Naive B cell (primary cell): ENCODE measurements at regions not wholly inside any gene's neighbourhood (a gene's known extent, or its start where the extent isn't known, plus 50 kb on each side); places are given as distances from the start of the nearest gene placed in this dataset.

Source experiments
- ATAC-seq, 2 donors: fragments of 150-1000 bp; cut with Tn5 transposase; 2 replicates each; pipeline ENCODE4 v1.10.0; 2021; ENCODE audit warnings: low read depth in 2 of 2, mild to moderate bottlenecking in 2 of 2, moderate library complexity in 2 of 2
- DNase-seq: peaks from one replicate; pipeline ENCODE4 v3.0.0; 2022
- H3K27ac Mint-ChIP-seq, 6 donors: one replicate each; pipeline ENCODE4 v1.8.0; 2020 to 2022; ENCODE audit warnings: mild to moderate bottlenecking in 6 of 6, mixed read lengths in 6 of 6, moderate library complexity in 5 of 6, inconsistent platforms in 2 of 6
- H3K27me3 Mint-ChIP-seq, 3 donors: one replicate each; pipeline ENCODE4 v1.8.0; 2021 to 2022; ENCODE audit warnings: mixed read lengths in 3 of 3, mild to moderate bottlenecking in 1 of 3
- H3K36me3 Mint-ChIP-seq, 2 donors: one replicate each; pipeline ENCODE4 v1.8.0; 2020 to 2022; ENCODE audit warnings: mixed read lengths in 2 of 2, inconsistent platforms in 1 of 2, mild to moderate bottlenecking in 1 of 2
- H3K4me1 Mint-ChIP-seq, 3 donors: one replicate each; pipeline ENCODE4 v1.8.0; 2020 to 2022; ENCODE audit warnings: mixed read lengths in 3 of 3, inconsistent platforms in 1 of 3, mild to moderate bottlenecking in 1 of 3, moderate library complexity in 1 of 3
- H3K4me3 Mint-ChIP-seq, 8 donors: one replicate each; pipeline ENCODE4 v1.8.0; 2020 to 2022; ENCODE audit warnings: mild to moderate bottlenecking in 8 of 8, mixed read lengths in 8 of 8, moderate library complexity in 8 of 8, inconsistent platforms in 2 of 8
- H3K9me3 Mint-ChIP-seq, 7 donors: one replicate each; pipeline ENCODE4 v1.8.0; 2020 to 2022; ENCODE audit warnings: mixed read lengths in 7 of 7, mild to moderate bottlenecking in 5 of 7, inconsistent platforms in 2 of 7, moderate library complexity in 1 of 7

- H3K4me1 Mint-ChIP-seq: peaks cover 0 to 2% (median 0%) of the 10 kb centered on the region in 3 donors
- H3K36me3 Mint-ChIP-seq: no peaks in the 10 kb centered on the region
- ATAC-seq: no peak
- DNase-seq: no peak
- no peak overlapping the region for H3K4me3 Mint-ChIP-seq
- H3K27me3 Mint-ChIP-seq: no peaks in the 10 kb centered on the region
- H3K27ac Mint-ChIP-seq: no peak overlapping the region
- H3K9me3 Mint-ChIP-seq: no peaks in the 10 kb centered on the region
These were observed 419.9 kb upstream of the ATP2B1 start for GRCh38 chr12:90128526-90128925.

- Mint-ChIP-seq H3K9me3 (peaks cover 3 to 12% (median 5%) of the 10 kb centered on the region in 7 donors), H3K27ac (no peak overlapping the region), H3K4me1 (peaks cover 0 to 4% (median 2%) of the 10 kb centered on the region in 3 donors), H3K4me3 (no peak overlapping the region), H3K36me3 (peaks cover 3 to 4% of the 10 kb centered on the region in 2 donors), H3K27me3 (no peaks in the 10 kb centered on the region)
- ATAC-seq (no peak), DNase-seq (no peak)
These were observed 417.5 kb upstream of the ATP2B1 start for GRCh38 chr12:90126125-90126524.

DNA sequence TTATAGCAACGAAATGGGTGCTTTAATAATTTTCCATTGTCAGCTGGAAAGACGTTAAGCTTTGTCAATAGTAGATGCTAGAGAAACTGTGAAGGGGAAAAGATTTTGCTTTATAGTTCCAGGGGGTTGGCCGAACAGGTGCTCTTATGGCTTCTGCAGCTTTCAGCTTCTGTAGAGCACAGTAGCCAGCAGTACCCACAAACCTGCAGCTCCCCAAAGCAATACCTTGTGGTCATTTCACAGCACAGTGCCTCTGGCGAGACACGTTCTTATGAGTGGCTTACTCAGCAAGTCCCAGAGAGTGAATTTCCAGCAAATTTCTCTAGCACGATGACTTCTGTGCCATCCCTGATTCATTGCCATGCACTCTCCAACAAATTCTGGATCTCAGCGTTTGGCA, 416.3 kb upstream of the ATP2B1 start:
- no peaks in the 10 kb centered on the region for H3K27me3 Mint-ChIP-seq
- peaks cover 0 to 5% (median 2%) of the 10 kb centered on the region in 3 donors for H3K4me1 Mint-ChIP-seq
- H3K4me3 Mint-ChIP-seq: no peak overlapping the region
- no peak for ATAC-seq
- peaks cover 12 to 24% (median 17%) of the 10 kb centered on the region in 7 donors for H3K9me3 Mint-ChIP-seq
- DNase-seq: no peak
- peaks cover 5 to 16% of the 10 kb centered on the region in 2 donors for H3K36me3 Mint-ChIP-seq
- H3K27ac Mint-ChIP-seq: no peak overlapping the region

- H3K9me3 Mint-ChIP-seq: peaks cover 16 to 30% (median 23%) of the 10 kb centered on the region in 7 donors
- H3K4me3 Mint-ChIP-seq: no peak overlapping the region
- H3K4me1 Mint-ChIP-seq: peaks cover 0 to 5% (median under 1%) of the 10 kb centered on the region in 3 donors
- H3K27ac Mint-ChIP-seq: no peak overlapping the region
- H3K36me3 Mint-ChIP-seq: peaks cover 5 to 22% of the 10 kb centered on the region in 2 donors
- no peaks in the 10 kb centered on the region for H3K27me3 Mint-ChIP-seq
- DNase-seq (no peak), ATAC-seq (no peak)
These were observed 415.7 kb upstream of the ATP2B1 start for GRCh38 chr12:90124289-90124688.

GRCh38 chr12:90122681-90123080, 414.0 kb upstream of the ATP2B1 start:
- ATAC-seq (no peak), DNase-seq (no peak)
- Mint-ChIP-seq H3K27ac (no peak overlapping the region), H3K4me3 (no peak overlapping the region), H3K27me3 (no peaks in the 10 kb centered on the region), H3K9me3 (peaks cover 17 to 40% (median 34%) of the 10 kb centered on the region in 7 donors), H3K36me3 (peaks cover 5 to 27% of the 10 kb centered on the region in 2 donors), H3K4me1 (peaks cover 0 to 5% (median 0%) of the 10 kb centered on the region in 3 donors)

GRCh38 chr12:90120627-90121026, 412.0 kb upstream of the ATP2B1 start:
- Mint-ChIP-seq H3K27me3 (no peaks in the 10 kb centered on the region), H3K27ac (peak overlapping the region in 1 of 6 donors; percentile 49), H3K4me3 (no peak overlapping the region), H3K9me3 (peaks cover 19 to 56% (median 38%) of the 10 kb centered on the region in 7 donors), H3K4me1 (peaks cover 0 to 5% (median 0%) of the 10 kb centered on the region in 3 donors), H3K36me3 (peaks cover 5 to 27% of the 10 kb centered on the region in 2 donors)
- DNase-seq (no peak), ATAC-seq (no peak)

DNA sequence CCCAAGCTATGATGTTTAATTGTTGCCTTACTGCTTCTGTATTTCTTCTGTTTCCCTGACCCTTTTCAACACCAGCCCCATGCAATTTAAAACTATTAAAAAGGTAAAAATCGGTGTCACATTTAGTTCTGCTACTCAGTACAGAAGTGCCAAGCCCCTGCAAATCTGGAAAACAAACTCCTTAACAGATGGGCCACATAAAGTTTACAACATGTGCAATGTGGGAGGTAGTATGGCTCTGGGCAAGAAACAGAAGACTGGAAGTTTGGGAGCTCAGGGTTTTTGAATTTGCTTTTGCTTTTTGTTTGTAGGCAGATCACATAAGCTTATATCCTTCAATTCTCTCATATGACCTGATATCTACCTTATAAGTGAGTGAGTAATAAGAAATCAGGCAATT, 404.0 kb upstream of the ATP2B1 start:
- ATAC-seq: no peak
- Mint-ChIP-seq H3K27ac (no peak overlapping the region), H3K36me3 (no peaks in the 10 kb centered on the region), H3K27me3 (no peaks in the 10 kb centered on the region), H3K4me3 (no peak overlapping the region), H3K9me3 (peaks cover 0 to 16% (median 6%) of the 10 kb centered on the region in 7 donors), H3K4me1 (no peaks in the 10 kb centered on the region)
- no peak for DNase-seq

DNA sequence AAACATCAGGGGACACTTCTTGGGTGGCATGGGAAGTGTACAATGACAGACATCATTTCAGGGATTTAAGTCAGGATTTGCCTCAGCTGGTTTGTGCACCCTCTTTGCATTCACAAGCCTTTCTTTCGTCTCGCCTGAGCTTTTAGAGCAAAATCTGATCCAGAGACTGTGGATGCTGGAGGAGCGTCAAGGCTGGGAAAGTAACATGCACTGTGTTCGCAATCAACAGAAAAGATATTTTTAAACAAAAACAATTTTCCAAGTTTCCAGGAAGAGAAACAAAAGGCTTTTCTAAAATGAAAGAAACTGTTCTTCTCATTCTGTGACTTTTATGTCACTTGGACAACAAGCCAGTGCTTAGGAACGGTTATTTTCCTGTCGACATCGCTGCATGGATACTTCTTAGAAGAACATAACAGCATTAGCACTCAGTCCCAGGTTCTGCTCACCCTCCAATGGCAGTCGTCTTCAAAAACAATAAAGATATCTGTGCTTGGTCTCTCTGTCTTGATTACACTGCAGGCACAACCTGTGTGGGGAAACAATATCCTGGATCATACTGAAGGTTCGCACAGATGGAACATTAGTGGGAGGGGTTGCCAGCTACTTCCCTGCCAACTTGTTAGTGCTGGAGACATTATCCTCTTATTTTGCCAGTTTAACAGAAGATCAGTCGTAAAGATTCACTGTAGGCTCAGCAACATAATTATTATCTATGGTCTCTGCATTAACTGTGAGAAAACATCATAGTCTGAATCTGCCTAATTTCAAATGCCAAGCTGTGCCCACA, 403.3 kb upstream of the ATP2B1 start:
- DNase-seq: no peak
- H3K27ac Mint-ChIP-seq: peak overlapping the region in 1 of 6 donors; percentile 53
- no peaks in the 10 kb centered on the region for H3K4me1 Mint-ChIP-seq
- H3K36me3 Mint-ChIP-seq: no peaks in the 10 kb centered on the region
- no peak overlapping the region for H3K4me3 Mint-ChIP-seq
- H3K9me3 Mint-ChIP-seq: peaks cover 0 to 9% (median under 1%) of the 10 kb centered on the region in 7 donors
- no peaks in the 10 kb centered on the region for H3K27me3 Mint-ChIP-seq
- ATAC-seq: no peak

DNA sequence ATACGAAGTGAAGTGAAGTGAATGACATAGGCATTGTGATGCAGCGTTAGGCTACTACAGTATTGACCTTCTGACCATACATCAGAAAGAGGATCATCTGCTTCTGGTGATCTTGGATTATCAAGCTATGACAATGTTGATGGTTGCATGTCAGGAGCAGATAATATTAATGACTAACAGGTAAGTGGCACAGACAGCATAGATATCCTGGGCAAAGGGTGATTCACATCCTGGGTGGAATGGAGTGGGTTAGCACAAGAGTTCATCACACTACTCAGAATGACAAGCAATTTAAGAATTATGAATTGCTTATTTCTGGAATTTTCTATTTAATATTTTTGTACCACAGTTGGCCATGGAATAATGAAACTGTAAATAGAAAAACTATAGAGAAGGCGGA, 397.9 kb upstream of the ATP2B1 start:
- Mint-ChIP-seq H3K36me3 (peaks cover 0 to 12% of the 10 kb centered on the region in 2 donors), H3K9me3 (peaks cover 0 to 1% (median 0%) of the 10 kb centered on the region in 7 donors), H3K27me3 (peaks cover 0 to 16% (median 8%) of the 10 kb centered on the region in 3 donors), H3K27ac (no peak overlapping the region), H3K4me3 (no peak overlapping the region), H3K4me1 (peaks cover 9 to 17% (median 13%) of the 10 kb centered on the region in 3 donors)
- DNase-seq: no peak
- no peak for ATAC-seq

DNA sequence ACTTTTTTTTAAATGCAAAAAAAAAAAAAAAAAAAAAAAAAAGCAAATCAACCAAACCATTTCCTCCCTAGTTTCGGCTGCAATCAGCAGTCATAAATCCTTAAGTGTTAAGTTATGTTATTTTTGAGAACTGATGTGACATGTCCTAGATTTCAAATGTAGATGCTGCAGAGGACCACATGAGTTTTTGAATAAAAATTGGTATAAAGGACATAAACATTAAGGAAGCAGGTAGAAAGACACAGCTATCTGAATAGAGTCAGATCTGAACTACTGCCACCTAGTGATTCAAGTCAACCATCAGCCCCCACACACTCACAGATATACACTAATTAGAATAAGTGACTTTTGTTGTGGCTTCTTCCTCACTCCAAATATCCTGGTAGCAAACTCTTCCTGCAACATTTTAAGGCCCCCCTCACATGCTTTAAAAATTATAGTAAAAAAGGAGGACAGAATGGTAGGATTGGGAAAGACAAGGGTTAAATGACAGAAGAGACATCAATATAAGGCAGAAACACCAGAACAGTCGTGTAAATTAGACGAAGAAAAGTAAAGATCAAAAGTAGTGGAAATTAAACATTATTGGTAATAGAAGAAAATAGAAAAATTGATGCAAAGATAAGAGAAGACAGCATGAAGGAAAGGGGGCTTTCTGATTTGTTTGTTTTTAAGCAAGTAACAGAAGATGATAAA, 394.5 kb upstream of the ATP2B1 start:
- Mint-ChIP-seq H3K36me3 (peaks cover 0 to 12% of the 10 kb centered on the region in 2 donors), H3K27ac (no peak overlapping the region), H3K4me1 (peaks cover 12 to 28% (median 25%) of the 10 kb centered on the region in 3 donors), H3K4me3 (peak overlapping the region in 5 of 8 donors; percentile 16 to 69 (median 51)), H3K27me3 (peaks cover 0 to 16% (median 8%) of the 10 kb centered on the region in 3 donors), H3K9me3 (no peaks in the 10 kb centered on the region)
- peak; percentile 82 to 84 for ATAC-seq
- DNase-seq: peak; percentile 27

DNA sequence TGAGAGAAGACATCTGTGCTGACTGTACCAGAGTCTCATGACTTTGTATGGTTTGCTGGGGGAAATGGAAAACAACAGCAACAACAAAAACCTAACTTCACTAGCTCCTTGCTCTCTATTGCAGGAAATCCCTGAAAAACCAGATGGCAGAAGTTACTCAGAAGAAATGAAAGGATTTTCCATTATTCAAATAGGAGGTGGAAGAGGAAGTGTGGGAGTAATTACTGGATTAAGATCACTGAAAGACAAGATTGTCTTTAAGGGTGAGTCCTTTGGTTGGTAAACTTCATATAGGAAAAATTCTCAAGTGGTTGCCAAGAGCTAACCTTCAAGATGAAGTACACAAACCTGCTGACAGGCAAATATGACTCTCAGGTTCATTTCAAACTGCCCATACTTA, 391.9 kb upstream of the ATP2B1 start:
- Mint-ChIP-seq H3K9me3 (no peaks in the 10 kb centered on the region), H3K4me3 (no peak overlapping the region), H3K36me3 (peaks cover 0 to 12% of the 10 kb centered on the region in 2 donors), H3K4me1 (peaks cover 18 to 32% (median 31%) of the 10 kb centered on the region in 3 donors), H3K27ac (no peak overlapping the region), H3K27me3 (peaks cover 0 to 14% (median 6%) of the 10 kb centered on the region in 3 donors)
- ATAC-seq (no peak), DNase-seq (no peak)

DNA sequence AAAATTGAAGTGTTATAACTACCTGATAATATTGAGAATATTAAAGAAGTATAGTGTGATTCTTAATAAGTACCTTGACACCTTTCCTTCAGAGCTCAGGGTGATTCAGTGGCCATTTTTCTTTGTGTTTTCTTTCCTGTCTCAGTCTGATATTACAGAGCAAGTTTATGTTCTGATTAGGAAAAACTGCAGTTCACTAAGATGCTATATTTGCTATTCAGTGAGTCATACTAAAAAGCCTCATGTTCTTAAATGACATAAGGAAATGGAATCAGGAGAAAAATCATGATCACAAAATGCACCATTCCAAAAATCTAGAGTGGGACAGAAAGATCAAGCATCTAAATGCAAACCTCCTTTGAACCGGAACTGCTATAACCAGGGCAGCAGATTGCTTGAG, 390.6 kb upstream of the ATP2B1 start:
- Mint-ChIP-seq H3K4me1 (peaks cover 18 to 32% (median 31%) of the 10 kb centered on the region in 3 donors), H3K27ac (no peak overlapping the region), H3K27me3 (peaks cover 0 to 8% (median 0%) of the 10 kb centered on the region in 3 donors), H3K9me3 (no peaks in the 10 kb centered on the region), H3K4me3 (no peak overlapping the region), H3K36me3 (peaks cover 0 to 5% of the 10 kb centered on the region in 2 donors)
- DNase-seq (no peak), ATAC-seq (no peak)

DNA sequence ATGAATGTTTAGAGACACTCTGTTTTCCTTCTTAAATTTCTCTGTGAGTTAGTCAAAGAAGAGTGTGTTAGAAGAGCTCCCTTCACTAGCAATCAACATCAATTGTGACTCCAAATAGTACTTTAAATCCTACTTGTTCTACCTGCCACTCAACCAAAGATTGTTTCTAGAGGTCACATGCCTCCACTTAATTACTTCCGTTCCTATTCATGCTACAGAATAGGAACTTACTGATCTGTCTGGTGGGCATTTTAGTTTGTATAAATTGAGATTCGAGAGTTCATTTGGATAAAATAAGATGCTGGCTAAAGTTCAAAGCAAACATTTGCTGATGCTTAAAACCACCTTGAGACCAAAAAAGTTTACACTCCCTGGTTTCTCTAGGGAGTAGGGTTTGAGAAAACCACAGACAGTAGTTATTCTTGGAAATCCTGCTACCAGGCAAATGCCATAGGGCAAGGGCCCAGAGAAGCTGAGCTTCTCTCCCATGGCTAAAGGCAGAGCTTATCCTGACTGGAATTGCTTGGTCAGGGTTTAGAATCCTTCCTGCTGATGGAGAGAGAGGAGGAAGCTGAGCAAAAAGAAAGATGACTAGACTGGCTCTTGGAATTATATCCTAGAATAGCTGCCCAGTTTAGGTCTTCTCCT, 389.6 kb upstream of the ATP2B1 start:
- no peak overlapping the region for H3K4me3 Mint-ChIP-seq
- peaks cover 18 to 31% (median 29%) of the 10 kb centered on the region in 3 donors for H3K4me1 Mint-ChIP-seq
- peaks cover 0 to 3% of the 10 kb centered on the region in 2 donors for H3K36me3 Mint-ChIP-seq
- H3K27ac Mint-ChIP-seq: no peak overlapping the region
- ATAC-seq: peak; percentile 40 to 42
- no peak for DNase-seq
- H3K9me3 Mint-ChIP-seq: no peaks in the 10 kb centered on the region
- H3K27me3 Mint-ChIP-seq: peaks cover 0 to 4% (median 0%) of the 10 kb centered on the region in 3 donors
